GM21423 (cell line): ENCODE measurements at regions not wholly inside any gene's neighbourhood (a gene's known extent, or its start where the extent isn't known, plus 50 kb on each side); places are given as distances from the start of the nearest gene placed in this dataset.

Source experiments
- ATAC-seq: cut with Tn5 transposase; IDR thresholded peaks from one replicate; pipeline ENCODE4 v1.9.1; 2021; ENCODE audit warnings: mild to moderate bottlenecking, moderate library complexity; ENCODE audit not compliant: unreplicated experiment

- no peak for ATAC-seq
These were observed 347.0 kb upstream of the AJAP1 start for GRCh38 chr1:4307468-4307845.

GRCh38 chr1:4307911-4308545 lies 346.4 kb upstream of the AJAP1 start:
- no peak for ATAC-seq

- ATAC-seq, result no peak
These were observed 345.6 kb upstream of the AJAP1 start for GRCh38 chr1:4308806-4309205.

- ATAC-seq, result no peak
These were observed 344.6 kb upstream of the AJAP1 start for GRCh38 chr1:4309676-4310320.

- ATAC-seq, result no peak
These were observed 343.9 kb upstream of the AJAP1 start for GRCh38 chr1:4310396-4310923.

- no peak for ATAC-seq
These were observed 342.4 kb upstream of the AJAP1 start for GRCh38 chr1:4312024-4312423.

GRCh38 chr1:4315202-4315601 lies 339.2 kb upstream of the AJAP1 start:
- ATAC-seq, result no peak

GRCh38 chr1:4317207-4317606 lies 337.2 kb upstream of the AJAP1 start:
- ATAC-seq, result no peak

GRCh38 chr1:4318720-4319119 lies 335.7 kb upstream of the AJAP1 start:
- no peak for ATAC-seq

- ATAC-seq, result no peak
These were observed 334.9 kb upstream of the AJAP1 start for GRCh38 chr1:4319496-4319895.

GRCh38 chr1:4322881-4323280 lies 331.5 kb upstream of the AJAP1 start:
- no peak for ATAC-seq

GRCh38 chr1:4323309-4323708 lies 331.1 kb upstream of the AJAP1 start:
- ATAC-seq, result no peak

- no peak for ATAC-seq
These were observed 329.9 kb upstream of the AJAP1 start for GRCh38 chr1:4324525-4324924.

- ATAC-seq, result no peak
These were observed 327.3 kb upstream of the AJAP1 start for GRCh38 chr1:4327142-4327541.

- ATAC-seq, result no peak
These were observed 325.9 kb upstream of the AJAP1 start for GRCh38 chr1:4328402-4329071.

- no peak for ATAC-seq
These were observed 323.3 kb upstream of the AJAP1 start for GRCh38 chr1:4330805-4331766.

GRCh38 chr1:4331767-4332163 lies 322.6 kb upstream of the AJAP1 start:
- ATAC-seq, result no peak

GRCh38 chr1:4336507-4336906 lies 317.9 kb upstream of the AJAP1 start:
- ATAC-seq, result no peak

- ATAC-seq, result no peak
These were observed 313.0 kb upstream of the AJAP1 start for GRCh38 chr1:4341421-4341820.

GRCh38 chr1:4344065-4344732 lies 310.2 kb upstream of the AJAP1 start:
- no peak for ATAC-seq
